Smooth muscle cell of the brain vasculature (primary cell): ENCODE measurements at regions not wholly inside any gene's neighbourhood (a gene's known extent, or its start where the extent isn't known, plus 50 kb on each side); places are given as distances from the start of the nearest gene placed in this dataset.
A peak's percentile ranks its signal among the peaks of the same experiment; 100 is the strongest.

ENCODE experiments used
- DNase-seq: peaks from one replicate; pipeline ENCODE4 v3.0.0-alpha.2; 2012; ENCODE audit warnings: low read depth, low spot score

DNA sequence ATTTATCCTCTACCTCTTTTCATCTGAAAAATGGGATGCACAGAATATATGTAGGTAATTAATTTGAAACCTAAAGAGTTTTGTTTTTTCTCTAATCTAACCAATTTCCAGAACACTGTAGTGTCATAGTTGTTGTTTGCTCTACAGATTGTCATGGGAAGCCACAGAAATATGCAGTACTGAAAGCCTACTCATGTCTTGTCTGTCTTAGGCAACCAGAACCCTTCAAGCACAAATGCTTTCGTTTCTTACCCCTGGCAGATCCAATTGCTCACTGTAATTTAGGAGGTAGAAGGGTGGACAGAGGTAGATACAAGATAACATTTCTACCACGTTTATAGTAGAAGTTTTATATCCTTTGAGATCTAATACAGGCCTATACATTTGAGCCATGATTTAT is 330.2 kb upstream of the NOVA1 start:
- DNase-seq = no peak

DNA sequence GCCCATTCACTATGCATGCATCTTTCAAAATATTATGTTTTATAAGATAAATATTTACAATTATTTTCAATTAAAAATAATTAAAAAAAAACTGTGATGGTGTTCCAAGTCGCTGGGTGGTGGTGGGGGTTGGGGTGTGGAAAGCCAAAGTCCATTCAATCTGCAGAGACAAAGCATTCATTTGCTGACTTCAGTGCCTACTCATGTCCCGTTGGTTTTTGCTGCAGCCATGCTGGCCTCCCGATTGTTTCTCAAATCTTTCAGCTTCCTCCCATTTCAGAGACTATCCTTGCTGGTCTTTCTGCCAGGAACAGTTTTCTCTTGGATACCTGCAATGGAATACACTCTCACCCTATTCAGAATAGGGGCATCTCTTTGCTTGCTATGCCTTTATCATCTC is 331.5 kb upstream of the NOVA1 start:
- DNase-seq = no peak

DNA sequence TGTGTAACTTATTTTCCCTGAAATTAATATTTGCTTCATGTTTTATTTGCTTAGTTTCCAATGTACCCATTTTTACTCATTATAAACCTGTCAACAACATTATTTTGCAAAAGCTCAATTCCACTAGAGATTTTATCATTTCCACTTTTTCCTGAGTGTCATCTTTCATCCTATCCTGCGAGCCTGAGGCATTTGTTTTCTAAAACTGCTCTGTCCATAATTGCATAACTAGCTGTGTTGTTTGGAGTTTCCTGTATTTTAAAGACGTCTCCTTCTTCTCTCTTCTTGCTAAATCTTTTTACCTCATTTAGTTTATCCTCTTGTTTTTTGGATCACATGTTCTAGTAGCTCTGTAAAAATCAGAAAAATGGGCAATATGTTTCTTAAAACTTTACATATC is 332.7 kb upstream of the NOVA1 start:
- no peak for DNase-seq

DNA sequence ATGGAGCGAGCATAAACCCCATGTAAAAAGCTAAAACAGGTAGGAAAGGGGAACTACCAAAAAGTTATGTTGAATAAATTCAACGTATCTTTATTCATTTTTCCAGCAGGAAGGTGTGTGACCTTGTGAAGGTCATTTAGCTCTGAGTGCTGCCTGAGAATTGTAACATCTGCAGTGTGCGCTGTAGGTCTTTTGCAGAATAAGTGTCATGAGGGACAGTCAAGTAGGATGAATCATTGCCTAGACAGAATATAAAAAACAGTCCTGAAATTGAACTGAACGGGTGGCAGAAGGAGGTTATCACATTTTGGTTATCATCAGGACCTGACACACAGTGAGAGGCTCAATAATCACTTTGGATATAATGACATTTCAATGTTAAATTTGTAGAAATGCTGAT is 334.8 kb upstream of the NOVA1 start:
- DNase-seq = no peak

DNA sequence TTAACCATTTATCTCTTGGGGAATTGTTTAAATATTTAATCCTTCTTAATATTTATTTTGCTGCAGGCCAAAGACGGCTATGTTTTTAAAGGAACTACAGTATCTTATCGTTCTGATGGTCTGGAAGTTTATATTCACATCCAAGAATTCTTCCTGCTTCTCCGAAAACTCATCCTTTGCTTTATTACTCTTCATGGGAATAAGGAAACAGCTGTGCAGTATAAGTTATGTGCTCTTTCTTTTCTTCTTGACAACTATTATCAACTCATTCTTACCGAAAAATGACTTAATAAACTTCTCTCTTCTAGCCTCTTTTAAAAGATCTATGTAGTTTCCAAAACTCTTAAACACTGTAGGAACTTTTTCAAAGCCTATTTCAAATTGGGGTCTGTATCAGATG is 335.6 kb upstream of the NOVA1 start:
- no peak for DNase-seq

DNA sequence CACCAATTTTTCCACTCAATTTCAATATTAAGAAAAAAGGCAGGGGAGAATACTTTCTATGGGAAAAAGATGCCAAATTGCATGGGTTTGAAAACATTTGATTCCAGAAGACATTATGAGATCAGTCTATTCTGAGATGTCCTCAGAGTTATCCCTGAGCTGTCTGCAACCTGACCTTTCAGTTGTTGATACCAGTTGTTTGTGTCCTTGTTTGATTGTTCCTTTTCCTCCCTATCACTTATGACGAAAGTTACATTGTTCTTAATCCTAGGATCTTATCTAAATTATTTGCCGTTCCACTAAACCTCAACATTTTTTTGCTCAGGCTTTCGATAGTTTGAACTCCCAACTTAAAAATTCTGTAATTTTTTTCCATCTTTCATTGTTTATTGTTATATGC is 336.3 kb upstream of the NOVA1 start:
- DNase-seq = no peak

DNA sequence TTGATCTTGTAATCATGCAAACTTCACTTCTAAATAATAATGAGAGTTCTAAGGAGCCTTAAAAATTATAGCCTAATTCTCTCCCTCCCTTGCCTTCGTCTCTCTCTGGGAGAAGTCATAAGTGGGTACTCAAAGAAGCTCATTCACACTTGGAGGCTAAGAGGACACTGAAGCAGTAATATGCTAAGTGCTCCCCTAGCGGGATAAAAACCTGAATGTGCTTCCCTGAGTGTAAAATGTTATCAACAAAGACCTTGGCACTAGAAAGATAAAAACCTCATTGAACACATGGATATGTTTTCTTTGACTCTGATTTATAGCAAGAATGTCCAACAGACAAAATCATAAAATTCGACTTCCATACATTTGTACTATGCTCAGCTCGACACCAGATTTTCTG is 337.9 kb upstream of the NOVA1 start:
- no peak for DNase-seq

DNA sequence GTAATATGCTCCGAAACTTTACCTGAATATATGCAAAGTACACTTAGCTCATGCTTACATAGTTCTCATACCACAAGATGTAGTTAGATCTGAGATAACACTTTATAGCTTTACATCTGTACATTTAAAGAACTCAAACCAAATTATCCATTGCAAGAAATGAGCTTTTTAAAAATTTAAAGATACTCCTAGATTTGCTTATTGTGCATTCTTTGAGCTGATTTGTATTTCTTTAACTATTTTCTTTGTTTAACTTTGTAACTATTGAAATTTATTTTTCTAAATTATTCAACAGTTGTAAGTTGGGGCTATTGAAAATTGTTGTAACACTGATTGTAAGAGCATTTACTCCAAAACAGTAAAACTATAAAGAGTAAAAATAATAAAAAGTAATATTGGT is 340.2 kb upstream of the NOVA1 start:
- no peak for DNase-seq

DNA sequence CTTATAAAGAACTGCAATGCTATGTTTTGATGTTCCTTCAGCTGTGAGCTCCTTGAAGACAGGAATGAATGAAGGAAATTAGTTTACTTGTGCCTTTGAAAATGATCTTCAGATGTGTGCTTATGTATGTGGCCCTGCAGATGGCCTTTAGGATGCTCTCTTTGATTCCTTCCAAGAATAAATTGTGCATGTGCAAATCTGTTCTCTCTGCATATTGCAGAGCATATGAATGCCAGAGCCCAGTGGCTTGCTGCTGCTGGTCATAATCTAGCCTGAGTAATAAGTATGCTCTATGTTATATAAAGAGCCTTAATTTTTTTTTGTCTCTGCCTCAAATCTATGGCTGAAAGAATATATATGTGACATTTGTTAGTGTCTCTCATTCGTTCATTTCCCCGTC is 341.9 kb upstream of the NOVA1 start:
- no peak for DNase-seq

DNA sequence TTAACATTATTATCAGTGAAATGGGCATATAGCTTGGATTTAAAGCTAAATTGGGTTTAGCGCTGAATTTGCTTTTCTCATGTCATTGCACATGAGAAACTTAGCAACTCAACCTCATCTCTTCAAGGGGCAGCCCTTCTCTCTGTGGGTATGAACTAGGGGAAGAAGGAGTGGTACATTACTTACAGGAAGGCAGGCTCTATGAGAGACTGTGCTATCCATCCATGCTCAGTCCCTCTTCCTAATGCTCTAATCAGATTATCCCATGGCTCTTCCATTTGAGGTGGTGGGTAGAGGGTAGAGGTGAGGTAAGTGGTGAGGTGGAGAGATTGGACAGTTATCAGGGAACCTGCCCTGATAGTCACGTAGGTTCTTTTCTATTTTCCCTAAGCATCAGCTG is 343.7 kb upstream of the NOVA1 start:
- no peak for DNase-seq

DNA sequence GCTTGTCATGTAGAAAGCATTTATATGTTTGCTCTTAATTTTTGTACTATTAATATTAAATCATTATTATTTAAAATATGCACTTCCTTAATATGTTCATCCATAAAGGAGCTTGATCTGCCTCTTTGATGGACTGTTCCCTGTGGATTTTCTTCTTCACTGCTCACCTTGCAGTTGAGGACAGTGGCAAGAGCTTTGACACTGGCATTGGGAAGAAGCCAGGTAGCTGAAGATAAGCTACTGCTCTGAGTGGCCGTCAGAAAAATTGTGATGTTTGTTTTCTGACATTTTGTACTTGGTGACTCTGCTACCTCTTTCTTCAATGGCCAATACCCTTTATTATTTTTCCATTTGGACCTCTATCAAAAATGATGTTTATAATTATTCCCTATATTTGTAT is 349.4 kb upstream of the NOVA1 start:
- DNase-seq = no peak

DNA sequence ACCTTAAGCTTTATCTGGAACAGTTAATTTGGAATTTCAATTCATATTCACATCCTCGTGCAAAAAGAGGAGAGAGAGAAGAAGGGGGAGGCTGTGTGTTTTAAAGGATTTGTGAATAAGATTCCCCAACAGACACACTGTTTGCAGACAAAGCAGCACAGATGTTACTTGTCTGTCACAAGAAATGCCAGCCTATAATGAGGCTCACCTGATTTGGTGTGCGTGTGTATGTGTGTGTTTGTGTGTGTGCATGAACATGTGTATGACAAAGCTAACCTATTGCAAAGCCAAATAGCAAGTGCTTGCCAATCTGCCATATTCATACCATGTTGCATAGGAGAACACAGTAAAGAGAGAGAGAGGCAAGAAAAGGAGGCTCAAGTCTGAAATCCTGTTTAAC is 361.6 kb upstream of the NOVA1 start:
- no peak for DNase-seq

DNA sequence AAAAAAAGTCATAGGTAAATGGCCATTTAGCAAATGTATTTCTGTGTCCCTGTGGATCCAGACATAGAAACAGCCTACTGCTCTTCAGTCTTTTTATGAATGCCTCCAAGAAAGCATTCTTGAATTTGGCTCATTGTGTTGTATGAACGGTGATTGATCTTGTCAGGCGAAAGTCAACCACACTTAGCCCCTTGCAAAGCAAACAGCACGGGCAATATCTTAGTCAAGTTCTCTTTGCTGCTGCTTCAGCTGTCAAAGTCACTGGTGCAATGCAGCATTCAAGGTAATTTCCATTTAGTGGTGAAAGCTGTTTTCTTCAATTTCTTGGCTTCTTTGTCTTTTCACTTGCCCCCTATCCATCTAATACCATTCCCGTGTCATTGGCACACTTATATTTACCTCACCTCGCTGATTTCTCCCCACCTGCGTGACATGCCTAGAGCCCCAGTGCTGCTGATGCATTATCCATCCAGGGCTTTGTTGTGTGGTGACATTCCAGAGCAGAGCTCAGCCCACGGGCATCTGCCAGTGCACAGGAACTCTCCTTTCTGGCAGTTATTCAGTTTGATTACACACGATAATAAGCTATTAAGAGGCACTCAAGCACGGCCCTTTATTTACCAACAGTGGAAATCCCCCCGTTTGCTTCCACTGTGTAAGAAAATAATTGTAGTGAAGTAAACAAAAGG is 362.3 kb upstream of the NOVA1 start:
- no peak for DNase-seq

DNA sequence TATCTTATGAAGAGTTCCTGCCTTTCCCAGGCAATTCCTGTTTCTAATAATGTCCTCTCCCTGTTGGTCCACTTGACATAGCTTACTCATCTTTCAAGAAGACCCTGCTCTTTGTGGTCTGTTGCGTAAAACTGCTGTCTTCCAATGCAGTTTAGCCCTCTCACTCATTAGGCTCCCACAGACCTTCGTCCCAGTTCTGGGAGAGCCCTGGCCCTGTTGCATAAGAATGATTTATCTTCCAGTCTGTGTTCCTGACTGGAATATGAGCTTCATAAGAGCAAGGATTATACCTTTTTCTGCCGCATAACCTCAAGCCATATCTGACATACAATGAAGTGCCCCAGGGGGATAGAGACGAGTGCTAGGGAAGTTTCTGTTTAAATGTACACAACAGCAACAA is 365.9 kb upstream of the NOVA1 start:
- no peak for DNase-seq

DNA sequence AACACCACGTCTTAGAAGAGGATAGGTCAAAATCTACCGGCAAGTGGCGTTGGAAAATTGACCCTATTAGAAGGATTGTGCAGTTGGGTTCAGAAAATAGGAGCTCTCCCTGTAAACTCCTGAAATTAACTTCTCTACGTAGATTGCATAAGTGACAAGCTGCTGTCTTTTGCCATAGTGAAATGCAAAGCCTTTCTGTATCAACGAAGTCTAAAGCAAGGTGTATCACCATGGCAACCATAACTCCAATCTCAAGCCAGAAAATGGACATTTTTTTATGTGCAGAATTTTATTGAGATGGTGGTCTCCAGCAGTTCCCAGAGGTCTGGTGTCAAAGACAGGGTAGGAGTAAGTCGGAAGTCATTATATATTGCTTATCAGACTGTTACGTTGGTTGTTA is 367.7 kb upstream of the NOVA1 start:
- DNase-seq = no peak

DNA sequence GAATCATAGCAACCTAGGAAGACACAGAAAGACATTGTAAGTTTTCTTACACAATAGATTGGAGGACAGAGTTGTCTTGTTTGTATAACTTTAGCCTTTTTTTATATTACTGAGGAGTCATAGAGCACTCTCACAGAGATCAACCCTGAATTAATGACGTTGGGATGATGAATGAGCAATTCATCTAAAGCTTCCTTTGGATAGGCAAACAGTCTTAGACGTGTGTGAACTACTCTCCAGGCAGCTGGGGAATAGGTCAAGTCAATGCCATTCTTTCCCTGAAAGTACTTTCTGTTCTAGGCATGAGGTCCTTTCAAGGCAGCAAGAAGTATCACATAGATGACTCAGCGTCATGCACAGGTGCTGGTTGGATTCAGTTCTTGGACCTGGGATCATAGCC is 369.1 kb upstream of the NOVA1 start:
- DNase-seq = no peak

DNA sequence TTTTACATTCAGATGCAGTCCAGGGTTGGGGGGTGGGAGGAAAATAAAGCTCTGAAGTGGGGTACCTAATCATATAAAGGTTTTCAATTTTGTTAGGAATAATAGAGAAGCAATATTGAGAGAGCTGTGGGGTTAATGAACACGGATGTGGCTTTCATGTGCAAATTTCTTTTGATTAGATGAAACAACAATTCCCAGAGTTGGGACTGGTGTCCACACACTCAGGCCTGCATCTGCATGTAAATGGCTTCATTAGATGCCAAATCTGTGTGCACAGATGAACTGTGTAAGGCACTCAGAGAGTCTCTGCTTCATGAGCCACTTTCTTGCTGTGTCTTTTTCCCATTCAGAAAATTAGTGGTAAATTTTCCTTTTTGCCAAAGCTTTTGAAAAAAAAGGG is 377.1 kb upstream of the NOVA1 start:
- no peak for DNase-seq

DNA sequence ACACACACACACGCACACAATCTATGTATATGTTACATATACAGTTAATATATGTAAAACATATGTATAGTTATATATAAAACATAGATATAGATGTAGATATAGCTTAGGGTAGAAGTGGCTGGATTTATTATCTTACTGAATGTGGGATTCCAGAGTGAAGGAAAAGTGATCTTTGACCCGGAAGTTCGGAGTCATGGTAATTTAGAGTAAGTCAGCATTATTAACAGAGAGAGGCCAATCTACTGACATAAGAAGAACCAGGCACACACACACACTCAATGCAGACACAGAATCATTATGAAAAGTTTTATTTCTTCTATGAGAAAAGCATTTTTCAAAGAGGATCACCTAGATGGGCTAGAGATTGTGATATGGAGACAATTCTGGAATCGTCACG is 384.2 kb upstream of the NOVA1 start:
- DNase-seq = no peak

DNA sequence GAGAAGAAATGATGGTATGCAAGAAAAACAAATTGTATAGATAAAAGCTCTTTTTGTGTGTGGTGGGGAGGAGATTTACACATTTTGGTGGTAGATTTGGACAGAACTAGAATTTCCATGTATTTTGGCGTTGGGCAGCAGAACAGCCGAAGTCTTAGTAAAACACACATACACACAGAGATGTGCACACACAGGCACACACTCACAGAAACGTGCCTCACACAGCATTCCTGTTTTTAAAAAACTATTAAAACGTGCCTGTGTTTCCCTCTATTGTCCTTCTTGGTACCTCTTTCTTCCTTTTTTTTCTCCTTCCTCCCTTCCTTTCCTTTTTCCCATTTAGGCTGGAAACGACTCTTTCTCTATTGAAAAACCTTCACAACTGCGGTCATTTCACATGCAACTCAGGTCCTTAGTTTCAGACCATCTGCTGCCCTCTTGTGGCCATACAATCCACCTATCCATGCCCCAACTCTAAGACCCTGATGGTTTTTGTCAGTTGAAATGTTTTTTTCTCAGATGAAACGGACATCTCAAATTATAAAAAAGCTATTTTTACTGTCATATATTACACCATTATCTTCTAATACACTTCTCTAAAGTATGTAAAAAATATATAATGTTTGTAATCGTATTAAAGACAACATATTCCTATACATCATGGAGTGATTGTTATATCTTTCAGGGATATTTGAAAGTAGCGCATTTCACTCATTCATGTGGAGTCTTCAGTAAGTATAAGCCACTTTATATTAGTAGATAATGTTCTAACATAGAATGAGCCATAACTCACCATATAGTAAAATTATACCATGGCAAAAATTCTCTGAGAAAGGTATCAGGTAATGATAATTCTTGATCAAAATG is 386.7 kb upstream of the NOVA1 start:
- DNase-seq = peak; percentile 37

DNA sequence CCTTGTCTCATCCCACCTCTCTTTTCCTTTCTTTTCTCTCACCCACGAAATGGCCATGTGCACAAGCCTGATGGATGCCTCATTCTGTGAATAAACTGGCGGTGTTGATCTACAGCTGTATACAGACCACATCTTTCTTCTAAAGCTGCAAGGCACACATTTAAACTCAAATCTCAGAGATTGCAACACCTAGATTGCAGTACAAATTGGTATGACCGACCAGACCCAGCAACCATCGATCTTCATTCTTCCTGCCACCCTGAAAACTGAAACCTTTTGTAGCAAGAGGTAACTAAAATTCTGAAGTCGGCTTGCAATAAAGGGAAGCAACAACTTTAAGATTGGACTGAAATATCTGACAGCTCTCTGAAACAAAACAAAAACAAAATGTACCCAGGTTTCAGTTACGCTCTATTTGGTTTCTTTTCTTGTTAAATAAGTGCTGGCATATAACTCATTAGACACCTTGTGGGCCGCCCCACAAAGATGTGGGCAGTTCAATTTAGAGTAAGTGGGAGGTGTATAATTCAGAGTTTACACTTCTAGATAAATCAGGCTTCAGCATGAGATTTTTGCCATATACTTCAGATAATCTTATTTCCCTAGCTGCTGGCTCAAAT is 390.0 kb upstream of the NOVA1 start:
- DNase-seq = no peak

DNA sequence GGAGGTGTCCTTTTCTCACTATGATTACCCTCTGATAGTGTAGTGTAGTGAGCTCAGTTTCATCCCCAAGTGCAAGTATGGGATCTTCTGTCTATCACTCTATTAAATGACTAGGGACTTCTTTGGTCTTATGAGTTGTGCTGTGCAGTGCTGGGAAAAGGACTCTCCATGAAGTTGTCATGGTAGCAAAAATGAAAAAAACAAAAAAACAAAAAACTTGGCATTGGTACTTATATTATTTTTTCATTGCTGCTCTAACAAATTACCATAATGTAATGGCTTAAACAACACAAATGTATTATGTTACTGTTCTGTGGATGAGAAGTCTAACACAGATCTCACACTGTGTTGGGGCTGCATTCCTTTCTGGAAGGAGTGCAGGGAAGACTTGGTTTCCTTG is 393.1 kb upstream of the NOVA1 start:
- DNase-seq = no peak

DNA sequence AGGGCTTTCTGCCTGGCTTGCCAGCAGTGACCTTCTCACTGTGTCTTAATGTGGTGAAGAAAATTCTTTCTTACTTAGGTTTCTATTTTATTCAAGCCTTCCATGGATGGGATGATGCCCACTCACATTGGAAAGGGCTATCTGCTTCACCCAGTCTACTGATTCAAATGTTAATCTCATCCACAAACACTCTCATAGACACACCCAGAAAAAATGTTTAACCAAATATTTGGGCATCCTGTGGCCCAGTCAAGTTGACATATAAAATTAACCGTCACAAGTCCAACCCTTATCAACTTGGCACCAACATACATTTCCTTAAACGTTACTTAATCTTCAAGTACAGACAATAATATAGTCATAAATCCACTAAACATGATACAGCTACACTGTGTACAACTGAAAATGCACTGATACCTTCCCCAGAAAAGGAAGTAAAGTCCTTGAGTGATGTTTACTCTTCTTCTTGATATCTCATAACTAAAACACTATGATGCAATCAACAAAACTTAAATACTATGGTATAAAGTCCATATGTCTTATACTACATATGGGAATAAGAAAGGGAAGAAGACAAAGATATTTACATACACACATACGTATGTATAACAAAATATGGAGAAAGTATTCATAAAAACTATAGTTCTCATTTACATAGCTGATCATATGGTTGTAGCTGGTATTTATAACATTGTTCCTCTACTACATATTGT is 394.7 kb upstream of the NOVA1 start:
- no peak for DNase-seq
